ENCODE measurements at regions not wholly inside any gene's neighbourhood (a gene's known extent, or its start where the extent isn't known, plus 50 kb on each side); places are given as distances from the start of the nearest gene placed in this dataset.

GRCh38 chr14:96624661-96625425, 122.7 kb downstream of the PAPOLA start:
- H3K27ac ChIP-seq (ENCODE audit: low read depth, low read length, poor library complexity, severe bottlenecking), result no peak overlapping the region
- CTCF ChIA-PET, result no interaction called here
- no peak for TF ChIP-seq CTCF (conservative IDR thresholded peaks at IDR 0.05; ENCODE audit: low read depth, low read length)
- TF ChIP-seq EZH2 (IDR thresholded peaks at IDR 0.05; ENCODE audit: borderline replicate concordance, low read depth, low read length, poor library complexity, severe bottlenecking), result no peak
- H3K36me3 ChIP-seq (ENCODE audit: insufficient read depth, low read length, poor library complexity, severe bottlenecking), result no peaks in the 10 kb centered on the region
- intact Hi-C loops (cut with micrococcal nuclease; ENCODE audit: unreplicated experiment), result no loop called here
- no peak overlapping the region for H3K4me3 ChIP-seq (ENCODE audit: low read depth, low read length, poor library complexity, severe bottlenecking)
- no peaks in the 10 kb centered on the region for H3K9me3 ChIP-seq (ENCODE audit: low read depth, low read length, poor library complexity, severe bottlenecking)
- no TSS peak for BruUV-seq (replicated peaks)
- POLR2A ChIA-PET (ENCODE audit: low non-redundant PET), result no interaction called here
- no peaks in the 10 kb centered on the region for H3K27me3 ChIP-seq (replicated peaks; ENCODE audit: insufficient read depth, low read depth, low read length, poor library complexity)
- DNase-seq (ENCODE audit: low spot score), result no peak
- H3K4me1 ChIP-seq (ENCODE audit: insufficient read depth, low read length, poor library complexity, severe bottlenecking), result no peaks in the 10 kb centered on the region

- no peaks in the 10 kb centered on the region for H3K9me3 ChIP-seq (ENCODE audit: low read depth, low read length, poor library complexity, severe bottlenecking)
- H3K36me3 ChIP-seq (ENCODE audit: insufficient read depth, low read length, poor library complexity, severe bottlenecking), result no peaks in the 10 kb centered on the region
- H3K27ac ChIP-seq (ENCODE audit: low read depth, low read length, poor library complexity, severe bottlenecking), result no peak overlapping the region
- no peak for TF ChIP-seq CTCF (conservative IDR thresholded peaks at IDR 0.05; ENCODE audit: low read depth, low read length)
- TF ChIP-seq EZH2 (IDR thresholded peaks at IDR 0.05; ENCODE audit: borderline replicate concordance, low read depth, low read length, poor library complexity, severe bottlenecking), result no peak
- BruUV-seq (replicated peaks), result no TSS peak
- POLR2A ChIA-PET (ENCODE audit: low non-redundant PET), result no interaction called here
- CTCF ChIA-PET, result no interaction called here
- DNase-seq (ENCODE audit: low spot score), result no peak
- intact Hi-C loops (cut with micrococcal nuclease; ENCODE audit: unreplicated experiment), result no loop called here
- no peak overlapping the region for H3K4me3 ChIP-seq (ENCODE audit: low read depth, low read length, poor library complexity, severe bottlenecking)
- no peaks in the 10 kb centered on the region for H3K4me1 ChIP-seq (ENCODE audit: insufficient read depth, low read length, poor library complexity, severe bottlenecking)
- no peaks in the 10 kb centered on the region for H3K27me3 ChIP-seq (replicated peaks; ENCODE audit: insufficient read depth, low read depth, low read length, poor library complexity)
These were observed 123.3 kb downstream of the PAPOLA start for GRCh38 chr14:96625426-96625985.

- H3K4me1 ChIP-seq (ENCODE audit: insufficient read depth, low read length, poor library complexity, severe bottlenecking), result no peaks in the 10 kb centered on the region
- H3K4me3 ChIP-seq (ENCODE audit: low read depth, low read length, poor library complexity, severe bottlenecking), result no peak overlapping the region
- ChIA-PET CTCF (no interaction called here), POLR2A (ENCODE audit: low non-redundant PET) (no interaction called here)
- no peak for DNase-seq (ENCODE audit: low spot score)
- no peaks in the 10 kb centered on the region for H3K9me3 ChIP-seq (ENCODE audit: low read depth, low read length, poor library complexity, severe bottlenecking)
- no peaks in the 10 kb centered on the region for H3K36me3 ChIP-seq (ENCODE audit: insufficient read depth, low read length, poor library complexity, severe bottlenecking)
- no peak overlapping the region for H3K27ac ChIP-seq (ENCODE audit: low read depth, low read length, poor library complexity, severe bottlenecking)
- H3K27me3 ChIP-seq (replicated peaks; ENCODE audit: insufficient read depth, low read depth, low read length, poor library complexity), result no peaks in the 10 kb centered on the region
- BruUV-seq (replicated peaks), result no TSS peak
- intact Hi-C loops (cut with micrococcal nuclease; ENCODE audit: unreplicated experiment), result no loop called here
- no peak for TF ChIP-seq CTCF (conservative IDR thresholded peaks at IDR 0.05; ENCODE audit: low read depth, low read length)
- TF ChIP-seq EZH2 (IDR thresholded peaks at IDR 0.05; ENCODE audit: borderline replicate concordance, low read depth, low read length, poor library complexity, severe bottlenecking), result no peak
These were observed 124.1 kb downstream of the PAPOLA start for GRCh38 chr14:96626121-96626768.
